ENCODE measurements at regions not wholly inside any gene's neighbourhood (a gene's known extent, or its start where the extent isn't known, plus 50 kb on each side); places are given as distances from the start of the nearest gene placed in this dataset.

- Histone ChIP-seq H3K27ac (peak overlapping the region; percentile 35), H3K9me3 (no peaks in the 10 kb centered on the region), H3K36me3 (no peaks in the 10 kb centered on the region), H3K4me3 (ENCODE audit: low read depth in 1 of 2, low read length in 1 of 2) (no peak overlapping the region), H3K27me3 (no peaks in the 10 kb centered on the region), H3K4me1 (ENCODE audit: control insufficient read depth in 1 of 2, insufficient read depth in 1 of 2, low read depth in 1 of 2, low read length in 1 of 2) (peaks cover 55 to 68% of the 10 kb centered on the region in 2 experiments)
- TF ChIP-seq CTCF (IDR thresholded peaks at IDR 0.05): no peak
Measured at GRCh38 chr13:109384491-109385241, 401.7 kb downstream of the IRS2 start.

GRCh38 chr13:109383683-109384082 lies 402.7 kb downstream of the IRS2 start:
- TF ChIP-seq CTCF (IDR thresholded peaks at IDR 0.05): no peak
- Histone ChIP-seq H3K4me1 (ENCODE audit: control insufficient read depth in 1 of 2, insufficient read depth in 1 of 2, low read depth in 1 of 2, low read length in 1 of 2) (peaks cover 46 to 59% of the 10 kb centered on the region in 2 experiments), H3K9me3 (no peaks in the 10 kb centered on the region), H3K27me3 (no peaks in the 10 kb centered on the region), H3K27ac (peak overlapping the region; percentile 7), H3K4me3 (ENCODE audit: low read depth in 1 of 2, low read length in 1 of 2) (no peak overlapping the region), H3K36me3 (no peaks in the 10 kb centered on the region)

GRCh38 chr13:109381546-109382180 lies 404.7 kb downstream of the IRS2 start:
- no peak for TF ChIP-seq CTCF (IDR thresholded peaks at IDR 0.05)
- peak overlapping the region; percentile 56 for H3K27ac ChIP-seq
- no peaks in the 10 kb centered on the region for H3K36me3 ChIP-seq
- H3K4me3 ChIP-seq (ENCODE audit: low read depth in 1 of 2, low read length in 1 of 2): no peak overlapping the region
- H3K4me1 ChIP-seq (ENCODE audit: control insufficient read depth in 1 of 2, insufficient read depth in 1 of 2, low read depth in 1 of 2, low read length in 1 of 2): peaks cover 25 to 38% of the 10 kb centered on the region in 2 experiments
- no peaks in the 10 kb centered on the region for H3K27me3 ChIP-seq
- H3K9me3 ChIP-seq: no peaks in the 10 kb centered on the region

- Histone ChIP-seq H3K4me3 (ENCODE audit: low read depth in 1 of 2, low read length in 1 of 2) (no peak overlapping the region), H3K36me3 (no peaks in the 10 kb centered on the region), H3K27ac (no peak overlapping the region), H3K27me3 (no peaks in the 10 kb centered on the region), H3K9me3 (no peaks in the 10 kb centered on the region), H3K4me1 (ENCODE audit: control insufficient read depth in 1 of 2, insufficient read depth in 1 of 2, low read depth in 1 of 2, low read length in 1 of 2) (peaks cover 18 to 26% of the 10 kb centered on the region in 2 experiments)
- TF ChIP-seq CTCF (IDR thresholded peaks at IDR 0.05): no peak
Measured at GRCh38 chr13:109380457-109380856, 405.9 kb downstream of the IRS2 start.

GRCh38 chr13:109379930-109380329 lies 406.5 kb downstream of the IRS2 start:
- peaks cover 13 to 21% of the 10 kb centered on the region in 2 experiments for H3K4me1 ChIP-seq (ENCODE audit: control insufficient read depth in 1 of 2, insufficient read depth in 1 of 2, low read depth in 1 of 2, low read length in 1 of 2)
- H3K4me3 ChIP-seq (ENCODE audit: low read depth in 1 of 2, low read length in 1 of 2): no peak overlapping the region
- TF ChIP-seq CTCF (IDR thresholded peaks at IDR 0.05): no peak
- no peaks in the 10 kb centered on the region for H3K36me3 ChIP-seq
- no peaks in the 10 kb centered on the region for H3K9me3 ChIP-seq
- H3K27ac ChIP-seq: no peak overlapping the region
- no peaks in the 10 kb centered on the region for H3K27me3 ChIP-seq

All from neutrophil (primary cell).